ENCODE measurements at regions not wholly inside any gene's neighbourhood (a gene's known extent, or its start where the extent isn't known, plus 50 kb on each side); places are given as distances from the start of the nearest gene placed in this dataset.

DNA sequence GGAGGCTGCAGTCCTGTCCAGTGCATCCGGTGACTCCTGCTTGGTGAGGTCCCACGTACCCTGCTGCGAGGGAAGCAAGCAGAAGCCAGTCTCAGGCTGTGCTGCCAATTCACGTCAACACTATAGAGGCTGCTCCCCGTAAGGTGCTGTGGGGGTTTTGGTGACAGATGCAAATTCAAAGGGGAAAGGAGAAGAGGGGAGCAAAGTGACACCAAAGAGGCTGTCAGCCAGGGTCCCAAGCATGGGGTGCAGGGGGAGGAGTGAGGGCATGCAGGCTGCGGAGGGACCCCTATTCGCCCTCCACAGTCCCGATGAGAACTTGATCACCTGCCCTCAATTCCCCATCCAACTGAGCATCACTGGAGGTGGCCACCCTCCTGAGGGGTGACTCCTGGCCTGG is 179.4 kb upstream of the HS6ST1 start:
- no peak for DNase-seq

GRCh38 chr2:128498589-128498988 is 179.9 kb upstream of the HS6ST1 start:
- DNase-seq: no peak

DNA sequence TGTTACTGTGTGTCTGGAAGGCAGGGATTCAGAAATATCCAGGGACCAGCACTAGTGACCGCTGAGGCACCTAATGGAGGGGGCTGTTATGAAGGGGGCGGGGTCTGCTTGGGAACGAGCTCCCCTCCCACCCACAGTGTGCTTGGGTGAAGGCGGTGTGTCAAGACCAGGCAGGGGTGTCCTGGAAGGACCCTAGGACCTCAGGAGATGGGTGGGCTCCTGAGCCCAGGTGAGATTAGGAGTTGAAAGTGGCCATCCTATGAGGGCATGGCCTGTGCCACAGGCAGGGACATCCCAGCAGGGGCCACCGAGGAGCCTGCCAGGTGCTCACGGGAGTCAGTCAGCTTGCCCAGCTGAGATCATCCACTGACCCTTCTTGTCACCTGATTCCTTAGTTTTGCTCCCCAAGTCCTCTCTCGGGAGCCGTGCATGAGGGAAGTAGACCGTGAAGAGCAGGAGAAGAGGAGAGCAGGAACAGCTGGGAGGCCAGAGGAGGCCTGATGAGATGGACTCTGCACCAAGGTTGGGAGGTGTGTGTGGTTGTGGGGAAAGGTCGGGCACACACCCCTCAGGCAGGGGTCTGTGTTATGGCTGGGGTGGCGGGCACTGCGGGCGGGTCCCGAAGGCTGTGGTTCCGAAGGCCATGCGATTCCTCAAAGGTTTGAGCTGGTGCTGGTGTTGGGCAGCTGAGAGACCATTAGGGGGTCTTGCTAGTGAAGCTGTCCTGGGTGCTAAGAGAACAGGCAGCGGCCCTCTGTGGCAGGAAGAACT is 180.9 kb upstream of the HS6ST1 start:
- no peak for DNase-seq

GRCh38 chr2:128500138-128500800 is 181.6 kb upstream of the HS6ST1 start:
- DNase-seq: no peak

DNA sequence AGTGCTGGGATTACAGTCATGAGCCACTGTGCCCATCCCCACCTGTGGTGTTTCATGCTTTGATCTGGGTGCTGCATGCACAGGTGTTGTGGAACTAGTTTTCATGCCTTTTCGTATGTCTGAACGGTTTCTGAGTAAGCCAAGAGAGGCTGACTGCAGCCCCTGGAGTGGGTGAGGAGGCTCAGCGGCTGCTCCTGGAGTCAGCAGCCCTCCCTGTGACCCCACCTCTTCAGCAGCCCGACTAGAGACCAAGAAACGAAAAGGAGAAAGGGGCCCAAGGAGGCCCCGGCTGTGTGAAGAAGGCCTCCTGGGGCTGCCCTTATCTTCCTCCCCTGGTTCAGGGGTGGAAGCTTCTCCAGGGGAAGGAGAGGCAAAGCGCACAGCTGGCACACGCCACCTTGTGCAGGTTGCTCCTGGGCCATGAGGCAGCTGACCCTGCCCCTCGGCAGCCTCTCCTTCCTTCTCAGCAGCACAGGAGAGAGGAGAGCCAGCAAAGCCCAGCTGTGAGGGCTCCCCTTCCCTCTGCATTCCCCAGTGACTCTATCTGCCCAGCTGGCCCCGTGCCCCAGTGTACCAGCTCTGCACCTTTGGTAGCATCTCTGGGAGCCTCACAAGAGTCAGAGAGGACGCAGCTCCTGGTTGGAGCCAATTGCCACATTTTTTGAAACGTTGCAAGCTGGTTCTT is 182.5 kb upstream of the HS6ST1 start:
- no peak for DNase-seq

DNA sequence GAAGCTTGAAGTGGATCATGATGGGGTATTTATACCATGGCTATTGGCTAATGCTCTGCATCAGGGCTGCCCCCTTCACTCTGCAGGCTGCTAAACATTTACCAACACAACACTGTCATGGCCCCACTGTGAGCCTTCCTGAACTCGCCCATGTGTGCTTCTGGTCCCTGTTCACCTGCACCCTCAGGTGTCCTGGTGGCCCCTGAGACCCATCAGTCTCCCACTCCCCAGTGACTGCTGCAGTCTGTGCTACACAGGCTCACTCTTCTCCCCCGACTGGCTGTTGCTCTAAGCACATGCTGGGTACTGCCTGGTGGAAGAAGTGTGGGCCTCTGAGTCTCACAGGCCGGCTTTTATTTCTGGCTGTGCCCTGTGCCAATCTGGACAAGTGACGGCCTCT is 183.0 kb upstream of the HS6ST1 start:
- DNase-seq: no peak

GRCh38 chr2:128502200-128502599 is 183.5 kb upstream of the HS6ST1 start:
- no peak for DNase-seq

DNA sequence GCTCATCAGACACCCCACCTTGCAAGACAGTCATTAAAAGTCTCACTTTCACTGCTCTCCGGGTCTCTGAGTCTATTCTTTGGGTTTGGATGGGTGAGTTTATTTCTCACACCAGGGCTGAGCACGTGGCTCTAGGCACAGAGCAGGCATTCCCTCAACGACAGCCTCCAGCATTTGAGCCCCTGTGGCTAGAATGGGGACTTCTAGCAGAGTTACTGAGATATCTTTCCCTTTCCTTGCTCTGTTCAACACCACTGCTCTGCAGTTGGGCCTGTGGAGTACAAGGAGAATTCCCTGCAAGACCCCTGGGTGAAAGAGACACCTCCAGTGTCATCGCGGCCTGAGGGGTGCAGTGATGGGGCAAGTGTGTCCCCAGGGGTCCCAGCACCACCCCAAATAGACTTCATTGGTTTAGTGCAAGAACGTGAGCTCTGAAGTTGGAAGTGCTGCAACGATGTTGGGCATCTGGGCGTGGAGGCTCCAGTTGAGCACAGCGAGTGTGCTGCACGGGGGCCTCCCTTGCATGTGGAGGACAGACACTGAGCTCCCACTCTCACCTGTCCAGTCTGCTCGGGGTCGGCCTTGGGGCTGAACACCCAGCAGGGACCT is 184.1 kb upstream of the HS6ST1 start:
- DNase-seq: no peak

- no peak for DNase-seq
Measured at GRCh38 chr2:128503399-128504245, 185.0 kb upstream of the HS6ST1 start.

DNA sequence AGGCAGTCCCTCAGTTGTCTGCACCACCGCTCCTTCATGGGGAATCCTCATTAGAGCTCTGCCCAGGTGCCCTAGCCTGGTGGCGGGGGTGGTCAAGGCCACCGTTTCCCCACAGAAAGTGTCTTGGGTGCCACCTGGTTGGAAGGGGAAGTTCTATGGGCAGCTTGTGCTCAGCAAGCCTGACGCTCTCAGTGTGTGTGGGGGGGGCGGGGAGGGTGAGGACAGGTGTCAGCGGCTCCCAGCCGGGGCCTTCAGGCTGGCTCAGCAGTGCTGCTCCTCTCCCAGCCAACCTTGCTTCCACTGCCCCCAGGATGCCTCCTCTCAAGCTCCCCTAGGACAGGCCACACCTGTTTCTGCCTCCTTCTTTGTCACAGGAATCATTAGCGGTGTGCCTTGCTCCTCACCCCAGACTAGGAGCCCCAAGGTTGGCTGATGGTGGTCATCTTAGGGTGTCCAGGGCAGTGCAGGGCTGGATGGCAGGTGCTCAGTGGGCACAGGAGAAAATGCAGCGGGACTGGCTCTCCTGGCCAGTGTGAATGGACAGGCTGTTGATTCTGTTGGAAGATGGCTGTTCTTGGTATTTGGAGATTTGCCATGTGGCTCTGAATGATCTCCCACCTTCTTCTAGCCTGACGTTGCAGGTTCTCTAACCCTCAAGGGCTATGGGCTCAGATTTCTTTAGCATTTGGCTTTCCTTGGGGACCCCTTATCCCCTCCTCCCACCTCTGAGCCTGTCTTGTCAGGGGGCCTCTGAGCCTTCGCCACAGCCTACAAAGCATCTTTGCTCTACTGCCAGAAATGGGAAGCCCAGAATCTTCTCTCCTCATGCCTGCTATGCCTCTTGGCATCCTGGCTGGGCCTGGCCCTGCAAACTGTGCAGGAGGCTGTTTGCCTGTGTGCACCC is 185.8 kb upstream of the HS6ST1 start:
- no peak for DNase-seq

- no peak for DNase-seq
Measured at GRCh38 chr2:128505150-128505490, 186.5 kb upstream of the HS6ST1 start.

DNA sequence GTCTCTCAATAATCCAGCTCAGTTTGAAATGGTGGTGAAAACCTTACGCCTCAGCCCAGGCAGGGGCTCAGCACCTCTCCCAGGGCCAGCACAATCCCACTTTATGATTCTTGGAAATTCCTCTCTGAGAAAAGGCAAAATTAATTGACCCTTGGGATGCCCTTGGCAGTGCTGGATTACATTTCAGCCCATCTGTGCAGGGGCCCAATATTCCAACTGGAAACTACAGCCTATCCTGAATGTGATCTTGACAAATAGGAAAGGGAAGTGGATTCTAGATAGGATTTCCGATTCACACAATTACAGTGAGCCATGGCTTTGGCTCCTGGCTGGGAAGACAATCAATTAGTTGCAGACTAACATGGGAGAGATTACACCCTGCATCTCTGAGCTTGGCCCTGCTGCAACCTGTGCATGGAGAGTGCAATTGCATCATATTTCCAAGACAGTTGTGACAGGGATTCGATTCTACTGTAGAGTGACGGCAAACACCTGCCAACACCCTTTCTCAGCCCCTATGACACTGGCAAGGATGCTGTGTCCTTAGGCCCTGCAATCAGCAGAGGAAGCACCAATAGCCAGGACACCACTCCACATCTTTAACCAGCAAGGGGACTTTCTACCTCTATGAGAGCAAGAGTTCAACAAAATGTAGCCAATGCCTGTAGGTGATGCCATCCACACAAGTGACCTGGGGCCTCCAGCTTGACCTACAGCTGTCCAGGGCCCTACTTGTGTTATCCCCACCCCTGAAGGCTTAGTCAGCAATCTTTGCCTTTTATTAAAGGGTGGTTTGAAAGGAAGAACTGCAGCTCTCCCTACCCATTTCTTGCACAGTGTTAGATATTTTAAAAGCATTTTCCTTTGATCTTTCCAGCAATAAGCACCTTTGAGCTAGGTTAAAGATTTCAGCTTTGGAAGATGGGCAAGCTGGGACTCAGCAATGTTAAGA is 187.2 kb upstream of the HS6ST1 start:
- no peak for DNase-seq

GRCh38 chr2:128506534-128506933 is 187.9 kb upstream of the HS6ST1 start:
- DNase-seq: no peak

DNA sequence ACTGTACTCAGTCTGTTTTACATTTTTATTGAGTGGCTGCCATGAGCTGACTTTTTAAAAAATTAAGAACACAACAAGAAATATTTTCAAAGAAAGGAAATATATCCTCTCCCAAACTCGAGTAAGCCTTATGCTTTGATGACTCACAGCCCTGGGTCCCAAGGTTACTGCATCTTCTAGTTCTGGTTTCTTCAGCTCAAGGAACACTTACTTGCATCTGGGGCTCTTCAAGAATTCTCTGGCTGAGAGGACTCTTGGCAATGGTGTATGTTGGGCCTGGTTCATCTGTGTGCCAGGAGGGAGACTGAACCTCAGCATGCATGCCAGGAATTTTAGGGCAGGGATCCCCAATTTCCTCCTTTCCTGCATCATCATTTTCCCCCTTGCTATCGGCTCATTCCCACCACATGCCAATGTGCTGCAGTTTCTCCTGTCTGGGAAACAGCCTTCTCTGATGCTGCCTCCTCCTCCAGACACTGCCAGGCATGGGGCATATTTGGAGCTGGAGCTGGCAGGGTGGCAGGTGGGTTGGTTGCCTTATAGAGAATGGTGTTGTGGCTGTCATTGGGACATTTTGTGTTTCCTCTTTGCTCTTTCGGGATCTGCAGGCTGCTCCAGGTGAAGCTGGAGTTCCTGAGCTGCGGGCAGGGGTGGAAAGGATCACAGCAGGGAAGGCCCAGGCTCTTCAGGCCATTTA is 192.2 kb upstream of the HS6ST1 start:
- DNase-seq: no peak

GRCh38 chr2:128511731-128512378 is 193.2 kb upstream of the HS6ST1 start:
- DNase-seq: no peak

- DNase-seq: no peak
Measured at GRCh38 chr2:128512379-128513115, 193.9 kb upstream of the HS6ST1 start.

DNA sequence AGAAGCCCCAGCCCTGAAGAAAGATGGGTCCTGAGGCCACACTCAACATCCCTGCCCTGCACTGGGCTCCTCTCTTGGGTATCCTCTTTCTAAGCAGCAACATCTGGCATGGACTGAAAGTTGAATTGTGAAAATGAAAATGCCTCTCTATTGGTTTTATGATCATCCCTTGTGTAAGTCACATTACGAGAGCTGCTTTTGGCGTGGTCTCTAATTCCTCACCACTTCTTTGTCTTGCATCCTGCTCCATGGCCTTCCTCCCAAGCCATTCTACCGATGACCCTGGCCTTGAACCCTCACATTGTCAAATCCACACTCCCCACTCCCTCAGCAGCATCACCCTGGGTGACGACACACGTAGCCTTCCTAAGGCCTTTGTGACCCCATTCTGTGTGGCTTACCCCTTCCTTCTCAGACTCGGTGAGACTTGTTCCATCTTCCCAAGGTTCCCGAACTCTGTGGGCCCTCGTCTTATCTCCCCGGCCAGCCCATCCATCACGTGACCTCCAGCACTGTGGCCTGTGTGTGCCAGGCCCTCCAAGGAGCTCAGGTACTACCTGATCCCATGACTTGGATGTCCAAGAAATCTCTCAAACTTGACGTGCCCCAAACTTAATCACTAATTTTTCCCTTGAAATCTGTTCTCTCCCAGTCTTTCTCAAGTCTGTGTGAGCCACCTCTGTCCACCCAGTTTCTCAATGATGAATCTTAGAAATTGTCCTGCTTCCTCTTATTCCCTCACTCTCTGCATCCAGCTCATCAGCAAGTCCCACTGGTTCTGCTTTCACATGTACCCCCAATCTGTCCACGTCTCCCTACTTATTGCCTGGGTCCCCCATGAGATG is 194.7 kb upstream of the HS6ST1 start:
- DNase-seq: no peak

DNA sequence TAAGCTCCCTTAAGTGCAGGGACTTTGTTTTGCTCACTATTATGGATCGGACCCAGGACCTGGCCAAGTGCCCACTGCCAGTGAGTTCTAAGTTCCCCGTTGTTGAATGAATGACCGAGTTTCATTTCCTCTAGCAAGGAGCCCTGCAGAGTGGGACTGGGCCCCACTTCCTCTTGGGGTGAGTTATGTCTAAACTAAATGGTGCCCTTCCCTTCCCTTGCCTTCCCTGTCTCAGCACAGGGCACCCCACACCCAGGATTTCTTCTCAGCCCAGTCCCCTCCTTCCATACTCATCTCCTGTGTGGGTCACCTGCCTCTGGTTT is 195.3 kb upstream of the HS6ST1 start:
- DNase-seq: no peak

All from activated CD4-positive, alpha-beta T cell treated with anti-CD3 and anti-CD28 coated beads, Interleukin-2, amount 50 U/mL, for 1 hour (primary cell).